Kidney tubule cell (primary cell): ENCODE measurements at regions not wholly inside any gene's neighbourhood (a gene's known extent, or its start where the extent isn't known, plus 50 kb on each side); places are given as distances from the start of the nearest gene placed in this dataset.
A peak's percentile ranks its signal among the peaks of the same experiment; 100 is the strongest.
"Not testable (repeated sequence)": the region's sequence is repeated elsewhere in the genome, so short reads cannot be mapped to it uniquely, and the experiment has no call there.

Source experiments
- DNase-seq: peaks from one replicate; pipeline ENCODE4 v3.0.0-alpha.2; 2018; ENCODE audit warnings: low spot score

DNA sequence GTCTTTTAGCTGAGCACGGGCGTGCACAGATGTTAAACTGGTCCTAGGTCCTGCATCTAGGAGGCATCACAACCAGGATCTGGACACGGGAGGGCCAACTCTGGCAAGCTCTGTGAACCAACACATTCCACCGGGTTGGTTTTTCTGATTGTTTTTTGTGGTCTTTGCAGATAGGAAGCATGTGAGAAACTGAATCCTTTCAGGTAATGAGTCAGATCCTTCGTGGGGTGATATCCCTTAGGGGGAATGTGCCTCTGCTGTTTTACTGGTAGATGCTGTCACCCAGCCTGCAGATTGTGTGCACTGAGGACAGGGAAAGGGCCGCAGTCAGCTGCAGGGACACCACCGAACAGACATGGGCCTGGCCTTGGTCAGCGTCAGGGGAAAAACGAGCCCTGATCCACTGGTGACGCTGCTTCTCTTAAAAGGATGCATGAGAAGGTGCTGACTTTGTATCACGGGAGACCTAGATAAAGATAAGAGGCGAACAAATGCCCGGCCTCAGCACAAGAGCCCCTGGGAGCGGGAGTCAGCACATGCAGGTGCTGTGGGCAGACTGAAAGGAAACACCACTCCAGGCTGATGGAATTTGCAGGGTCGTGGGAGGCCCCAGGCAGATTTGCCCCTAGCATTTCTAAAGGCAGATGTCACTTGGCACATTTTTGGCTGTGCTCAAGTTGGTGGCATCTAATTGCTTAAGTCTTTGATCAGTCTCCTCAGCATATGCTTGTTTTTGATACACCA, 51.1 kb downstream of the DOP1B start:
- DNase-seq, result peak; percentile 87

- no peak for DNase-seq
These were observed 51.8 kb downstream of the DOP1B start for GRCh38 chr21:36208326-36209013.

- peak; percentile 78 for DNase-seq
These were observed 53.1 kb downstream of the DOP1B start for GRCh38 chr21:36209626-36210171.

DNA sequence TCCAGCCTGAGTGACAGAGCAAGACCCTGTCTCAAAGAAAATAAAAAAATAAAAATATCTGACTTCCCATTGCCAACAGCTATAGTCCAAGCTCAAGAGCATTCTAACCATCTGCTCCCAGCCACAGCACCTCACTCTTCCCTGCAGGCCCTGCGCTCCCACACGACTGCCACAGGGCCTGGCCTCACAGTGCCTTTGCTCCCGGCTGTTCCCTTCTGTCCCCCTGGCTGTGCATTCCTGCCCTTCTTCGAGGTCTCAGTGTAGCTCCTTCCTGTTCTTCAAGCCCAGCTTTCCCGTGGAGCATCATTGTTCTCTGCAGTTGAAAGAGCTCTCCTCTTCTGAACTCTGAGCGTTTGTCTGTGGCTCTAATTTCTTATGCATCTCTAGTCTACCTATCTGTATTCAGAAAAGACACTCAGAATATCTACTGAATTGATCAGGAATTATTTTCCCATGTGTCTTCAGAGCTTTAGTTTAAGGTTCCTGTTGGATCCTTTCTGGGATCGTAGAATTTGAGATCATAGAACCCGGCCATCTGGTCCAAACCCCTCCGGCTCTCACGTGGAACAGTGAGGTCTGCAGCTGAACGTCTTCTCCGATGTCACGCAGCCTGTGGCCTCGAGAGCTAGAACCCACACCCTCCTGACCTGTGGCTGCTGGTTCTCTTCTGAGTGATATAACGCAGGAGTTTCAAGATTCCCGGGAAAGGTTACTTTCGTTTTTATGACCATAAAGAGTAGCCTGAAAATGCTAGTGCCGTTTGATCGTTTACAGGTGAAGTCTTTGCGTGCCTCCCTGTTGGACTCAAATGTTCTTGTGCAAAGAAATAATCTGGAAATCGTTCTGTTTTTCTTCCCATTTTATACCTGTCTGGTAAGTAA, 54.4 kb downstream of the DOP1B start:
- DNase-seq, result no peak

DNA sequence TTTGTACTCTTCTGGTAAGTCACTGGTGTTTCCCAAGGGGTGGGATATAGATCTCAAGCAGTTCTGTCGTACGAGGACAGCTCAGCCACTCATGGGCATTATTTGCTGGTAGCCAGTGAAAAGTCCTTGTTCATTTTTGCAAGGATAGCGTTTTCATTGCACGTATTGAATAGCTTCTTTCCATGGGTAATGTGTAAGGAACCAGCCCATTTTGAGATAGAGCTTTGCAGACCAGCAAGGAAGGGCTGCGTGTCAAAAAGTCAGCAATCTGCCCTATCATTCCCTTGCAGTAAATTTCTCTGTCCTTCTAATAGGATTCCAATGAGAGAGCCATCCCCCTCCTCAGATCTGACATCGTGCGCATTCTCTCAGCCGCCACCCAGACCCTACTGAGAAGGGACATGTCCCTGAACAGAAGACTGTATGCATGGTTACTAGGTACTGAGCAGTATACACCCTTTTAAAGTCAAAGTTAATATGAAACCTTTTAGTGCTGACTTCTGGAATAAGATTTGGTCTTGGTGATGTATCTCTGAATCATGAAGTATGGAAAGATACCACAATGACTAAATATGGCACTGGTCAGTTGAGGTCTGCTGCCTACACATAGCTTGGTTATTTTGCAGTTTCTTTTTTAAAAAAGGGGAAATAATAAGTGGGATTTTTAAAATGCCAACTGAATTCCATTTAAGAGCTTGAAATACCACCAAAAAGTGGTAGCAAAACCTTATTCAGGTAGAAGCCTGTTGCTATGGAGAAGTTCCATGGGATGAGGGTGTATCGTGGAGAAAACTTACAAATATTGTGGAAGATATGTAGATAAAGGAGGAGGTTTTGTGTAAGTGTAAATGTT, 55.3 kb downstream of the DOP1B start:
- peak; percentile 96 for DNase-seq

GRCh38 chr21:36212513-36212780, 55.8 kb downstream of the DOP1B start:
- DNase-seq, result no peak

DNA sequence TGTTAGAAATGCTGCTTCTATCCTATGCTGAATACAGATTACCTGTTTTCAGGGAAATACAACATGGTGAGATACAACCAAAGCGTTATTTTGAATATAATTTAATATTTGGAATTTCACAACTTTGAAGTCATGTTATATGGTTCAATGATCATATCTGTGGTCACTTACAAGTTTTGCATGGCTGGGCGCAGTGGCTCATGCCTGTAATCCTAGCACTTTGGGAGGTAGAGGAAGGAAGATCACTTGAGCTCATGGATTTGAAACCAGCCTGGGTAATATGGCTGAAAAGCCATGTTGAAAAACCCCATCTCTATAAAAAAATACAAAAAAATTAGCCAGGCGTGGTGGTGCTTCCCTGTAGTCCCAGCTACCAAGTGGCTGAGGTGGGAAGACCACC, 57.9 kb downstream of the DOP1B start:
- DNase-seq, result peak; percentile 45

- no peak for DNase-seq
These were observed 61.1 kb downstream of the DOP1B start for GRCh38 chr21:36217743-36218142.

- DNase-seq, result no peak
These were observed 62.1 kb downstream of the DOP1B start for GRCh38 chr21:36218691-36219090.

GRCh38 chr21:36223451-36223850, 66.8 kb downstream of the DOP1B start:
- DNase-seq, result no peak

DNA sequence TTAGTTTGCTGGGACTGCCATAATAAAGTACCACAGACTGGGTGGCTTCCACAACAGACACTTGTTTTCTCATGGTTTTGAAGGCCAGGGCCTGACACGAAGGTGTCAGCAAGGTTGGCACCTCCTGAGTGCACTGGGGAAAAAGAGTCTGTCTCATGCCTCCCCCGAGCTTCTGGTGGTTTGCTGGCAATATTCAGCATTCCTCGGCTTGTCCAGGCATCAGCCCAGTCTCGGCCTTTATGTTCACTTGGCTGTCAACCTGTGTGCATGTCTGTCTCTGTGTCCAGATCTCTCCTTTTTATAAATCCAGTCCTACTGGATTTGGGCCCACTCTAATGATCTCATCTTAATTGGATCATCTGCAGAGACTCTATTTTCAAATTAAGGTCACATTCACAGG, 72.6 kb downstream of the DOP1B start:
- DNase-seq, result no peak

DNA sequence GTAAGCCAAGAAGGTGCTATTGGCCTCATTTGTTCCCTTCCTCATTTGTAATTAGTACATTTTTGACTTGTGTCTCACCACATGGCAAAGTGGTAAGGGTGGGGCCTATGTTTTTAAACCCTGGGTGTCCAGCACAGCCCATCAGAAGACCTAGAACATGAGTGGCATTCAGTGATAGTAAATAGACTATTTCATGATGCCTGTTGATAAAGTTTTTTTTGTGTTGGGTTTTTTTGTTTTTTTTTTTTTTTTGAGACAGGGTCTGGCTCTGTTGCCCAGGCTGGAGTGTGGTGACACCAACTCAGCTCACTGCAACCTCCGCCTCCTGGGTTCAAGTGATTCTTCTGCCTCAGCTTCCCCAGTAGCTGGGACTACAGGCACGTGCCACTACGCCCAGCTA, 74.8 kb downstream of the DOP1B start:
- DNase-seq, result not testable (repeated sequence)

- DNase-seq, result no peak
These were observed 76.0 kb downstream of the DOP1B start for GRCh38 chr21:36232641-36233040.

GRCh38 chr21:36235058-36235582, 78.5 kb downstream of the DOP1B start:
- DNase-seq, result no peak

GRCh38 chr21:36236052-36236730, 79.6 kb downstream of the DOP1B start:
- DNase-seq, result no peak

DNA sequence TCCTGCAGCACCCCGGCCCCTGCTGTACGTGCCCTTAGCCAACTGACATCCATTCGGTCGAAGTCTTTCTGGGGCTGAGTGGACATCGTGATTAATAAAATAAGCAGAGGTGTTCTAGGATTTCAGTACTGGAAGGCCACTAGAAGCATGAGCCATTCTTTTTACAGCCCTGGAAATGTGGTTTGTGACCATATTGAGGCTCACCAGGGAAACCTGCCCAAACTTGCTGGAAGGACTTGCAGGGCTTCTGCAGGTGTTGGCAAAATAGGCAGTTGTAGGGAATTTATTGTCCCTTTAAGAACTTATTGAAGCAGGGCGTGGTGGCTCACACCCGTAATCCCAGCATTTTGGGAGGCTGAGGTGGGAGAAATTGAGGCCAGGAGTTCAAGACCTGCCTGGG, 80.8 kb downstream of the DOP1B start:
- no peak for DNase-seq

DNA sequence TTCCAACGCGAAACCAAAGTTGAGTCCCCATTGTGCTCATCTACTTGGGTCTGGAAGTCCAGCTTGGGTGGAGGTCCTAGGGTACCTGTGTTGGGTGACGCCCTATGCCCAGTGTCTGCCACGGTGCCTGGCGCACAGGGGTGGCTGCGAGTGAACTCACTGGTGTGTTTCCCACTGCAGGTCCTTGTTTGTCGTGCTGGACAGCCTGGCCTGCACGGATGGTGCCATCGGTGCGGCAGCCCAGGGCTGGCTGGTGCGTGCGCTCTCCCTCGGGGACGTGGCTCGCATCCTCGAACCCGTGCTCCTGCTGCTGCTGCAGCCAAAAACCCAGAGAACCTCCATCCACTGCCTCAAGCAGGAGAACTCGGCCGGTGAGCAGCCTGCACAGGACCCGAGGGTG, 80.4 kb upstream of the MORC3 start:
- DNase-seq, result no peak

- DNase-seq, result no peak
These were observed 78.3 kb upstream of the MORC3 start for GRCh38 chr21:36241717-36242116.

DNA sequence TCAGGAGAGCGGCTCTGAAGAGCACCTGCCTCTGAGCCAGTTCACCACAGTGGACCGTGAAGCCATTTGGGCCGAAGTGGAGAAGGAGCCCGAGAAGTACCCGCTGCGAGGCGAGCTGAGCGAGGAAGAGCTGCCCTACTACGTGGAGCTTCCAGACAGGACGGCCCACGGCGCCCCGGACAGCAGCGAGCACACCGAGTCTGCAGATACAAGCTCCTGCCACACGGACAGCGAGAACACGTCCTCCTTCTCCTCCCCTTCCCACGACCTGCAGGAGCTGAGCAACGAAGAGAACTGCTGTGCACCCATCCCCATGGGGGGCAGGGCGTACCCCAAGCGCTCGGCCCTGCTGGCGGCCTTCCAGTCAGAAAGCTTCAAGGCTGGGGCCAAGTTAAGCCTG, 74.9 kb upstream of the MORC3 start:
- DNase-seq, result no peak

DNA sequence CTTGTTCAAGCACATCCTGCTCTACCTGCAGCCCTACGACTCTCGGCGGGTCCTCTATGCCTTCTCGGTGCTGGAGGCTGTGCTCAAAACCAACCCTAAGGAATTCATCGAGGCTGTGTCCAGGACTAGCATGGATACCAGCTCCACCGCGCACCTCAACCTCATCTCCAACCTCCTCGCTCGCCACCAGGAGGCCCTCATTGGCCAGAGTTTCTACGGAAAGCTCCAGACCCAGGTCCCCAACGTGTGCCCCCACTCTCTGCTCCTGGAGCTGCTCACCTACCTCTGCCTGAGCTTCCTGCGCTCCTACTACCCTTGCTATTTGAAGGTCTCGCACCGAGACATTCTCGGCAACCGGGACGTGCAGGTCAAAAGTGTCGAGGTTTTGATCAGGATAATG, 74.3 kb upstream of the MORC3 start:
- no peak for DNase-seq

- peak; percentile 87 for DNase-seq
These were observed 73.8 kb upstream of the MORC3 start for GRCh38 chr21:36246080-36246631.
